ENCODE measurements at regions not wholly inside any gene's neighbourhood (a gene's known extent, or its start where the extent isn't known, plus 50 kb on each side); places are given as distances from the start of the nearest gene placed in this dataset.

DNA sequence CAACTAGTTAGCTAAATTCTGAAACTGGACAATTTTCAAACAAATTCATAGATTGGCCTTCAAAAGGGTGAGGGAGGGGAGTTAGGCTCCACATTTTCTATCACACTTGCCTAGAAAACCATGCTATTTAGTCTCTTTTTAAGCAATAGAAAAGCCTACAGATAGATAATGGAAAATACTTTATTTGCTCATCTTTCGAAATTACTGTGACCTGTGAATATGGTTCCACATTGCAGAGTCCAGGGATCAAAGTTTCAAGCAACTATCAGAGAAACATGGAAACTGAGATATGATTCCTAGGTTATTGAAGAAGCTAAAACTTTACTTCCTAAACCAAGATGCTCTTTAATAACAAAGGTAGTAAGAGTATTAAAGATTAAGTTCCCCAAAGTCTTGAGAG, 176.6 kb upstream of the NECTIN3 start:
- no peaks in the 10 kb centered on the region for H3K36me3 ChIP-seq
- no peaks in the 10 kb centered on the region for H3K9me3 ChIP-seq
- TF ChIP-seq, protein P1, sequence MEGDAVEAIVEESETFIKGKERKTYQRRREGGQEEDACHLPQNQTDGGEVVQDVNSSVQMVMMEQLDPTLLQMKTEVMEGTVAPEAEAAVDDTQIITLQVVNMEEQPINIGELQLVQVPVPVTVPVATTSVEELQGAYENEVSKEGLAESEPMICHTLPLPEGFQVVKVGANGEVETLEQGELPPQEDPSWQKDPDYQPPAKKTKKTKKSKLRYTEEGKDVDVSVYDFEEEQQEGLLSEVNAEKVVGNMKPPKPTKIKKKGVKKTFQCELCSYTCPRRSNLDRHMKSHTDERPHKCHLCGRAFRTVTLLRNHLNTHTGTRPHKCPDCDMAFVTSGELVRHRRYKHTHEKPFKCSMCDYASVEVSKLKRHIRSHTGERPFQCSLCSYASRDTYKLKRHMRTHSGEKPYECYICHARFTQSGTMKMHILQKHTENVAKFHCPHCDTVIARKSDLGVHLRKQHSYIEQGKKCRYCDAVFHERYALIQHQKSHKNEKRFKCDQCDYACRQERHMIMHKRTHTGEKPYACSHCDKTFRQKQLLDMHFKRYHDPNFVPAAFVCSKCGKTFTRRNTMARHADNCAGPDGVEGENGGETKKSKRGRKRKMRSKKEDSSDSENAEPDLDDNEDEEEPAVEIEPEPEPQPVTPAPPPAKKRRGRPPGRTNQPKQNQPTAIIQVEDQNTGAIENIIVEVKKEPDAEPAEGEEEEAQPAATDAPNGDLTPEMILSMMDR (IDR thresholded peaks at IDR 0.05): no peak
- no peak for TF ChIP-seq POLR2A (IDR thresholded peaks at IDR 0.05)
- intact Hi-C loops (cut with DNase I; ENCODE audit: low total_unique reads): no loop called here
- H3K4me1 ChIP-seq: no peaks in the 10 kb centered on the region
- H3K4me3 ChIP-seq: no peak overlapping the region
- no peak overlapping the region for H3K27ac ChIP-seq
- no peak for DNase-seq
- no peaks in the 10 kb centered on the region for H3K27me3 ChIP-seq

GRCh38 chr3:110897046-110897445, 174.6 kb upstream of the NECTIN3 start:
- TF ChIP-seq POLR2A (IDR thresholded peaks at IDR 0.05): no peak
- TF ChIP-seq, protein P1 (IDR thresholded peaks at IDR 0.05): no peak
- Histone ChIP-seq H3K9me3 (no peaks in the 10 kb centered on the region), H3K27me3 (no peaks in the 10 kb centered on the region), H3K4me1 (no peaks in the 10 kb centered on the region), H3K36me3 (no peaks in the 10 kb centered on the region), H3K4me3 (no peak overlapping the region), H3K27ac (no peak overlapping the region)
- DNase-seq: no peak
- intact Hi-C loops (cut with DNase I; ENCODE audit: low total_unique reads): no loop called here

- H3K36me3 ChIP-seq: no peaks in the 10 kb centered on the region
- TF ChIP-seq POLR2A (IDR thresholded peaks at IDR 0.05): no peak
- TF ChIP-seq, protein P1 (IDR thresholded peaks at IDR 0.05): no peak
- H3K4me1 ChIP-seq: no peaks in the 10 kb centered on the region
- H3K27me3 ChIP-seq: no peaks in the 10 kb centered on the region
- no peaks in the 10 kb centered on the region for H3K9me3 ChIP-seq
- no peak overlapping the region for H3K4me3 ChIP-seq
- DNase-seq: no peak
- intact Hi-C loops (cut with DNase I; ENCODE audit: low total_unique reads): no loop called here
- no peak overlapping the region for H3K27ac ChIP-seq
These were observed 171.0 kb upstream of the NECTIN3 start for GRCh38 chr3:110900576-110900975.

- Histone ChIP-seq H3K9me3 (no peaks in the 10 kb centered on the region), H3K36me3 (no peaks in the 10 kb centered on the region), H3K4me1 (no peaks in the 10 kb centered on the region), H3K27ac (no peak overlapping the region), H3K27me3 (no peaks in the 10 kb centered on the region), H3K4me3 (no peak overlapping the region)
- intact Hi-C loops (cut with DNase I; ENCODE audit: low total_unique reads): no loop called here
- DNase-seq: no peak
- TF ChIP-seq, protein P1 (IDR thresholded peaks at IDR 0.05): no peak
- TF ChIP-seq POLR2A (IDR thresholded peaks at IDR 0.05): no peak
These were observed 170.1 kb upstream of the NECTIN3 start for GRCh38 chr3:110901536-110901935.

DNA sequence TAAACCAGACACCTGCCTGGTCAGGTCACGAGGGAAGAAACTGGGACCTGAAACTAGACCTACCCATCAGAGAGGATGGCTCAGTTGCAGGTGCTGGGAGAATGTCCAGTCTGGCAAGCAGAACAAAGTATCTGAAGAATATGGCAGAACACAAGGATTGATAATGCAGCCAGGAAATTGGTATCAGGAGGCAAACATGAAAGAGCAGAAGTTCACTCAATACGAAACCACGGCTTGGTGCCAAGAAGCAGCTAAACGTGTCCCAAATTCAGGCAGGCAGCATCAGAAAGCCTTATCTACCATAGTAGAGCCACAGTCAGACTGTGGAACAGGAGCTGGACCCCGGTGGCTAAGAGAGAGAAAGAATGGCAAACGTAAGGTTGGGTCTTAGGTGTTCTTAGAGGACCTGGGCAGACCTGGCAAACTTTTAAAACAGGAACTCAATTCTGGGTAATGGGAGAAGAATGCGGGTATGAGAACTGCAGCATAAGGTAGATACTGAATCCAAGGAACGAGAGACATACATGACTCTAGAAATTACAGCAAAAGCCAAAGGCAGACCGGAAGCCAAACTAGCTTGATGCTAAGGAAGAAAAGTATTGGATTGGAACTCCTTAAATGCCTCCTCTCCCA, 169.0 kb upstream of the NECTIN3 start:
- Histone ChIP-seq H3K4me3 (no peak overlapping the region), H3K27me3 (peaks cover 0 to 1% of the 10 kb centered on the region in 2 donors), H3K27ac (no peak overlapping the region), H3K36me3 (no peaks in the 10 kb centered on the region), H3K9me3 (no peaks in the 10 kb centered on the region), H3K4me1 (no peaks in the 10 kb centered on the region)
- intact Hi-C loops (cut with DNase I; ENCODE audit: low total_unique reads): no loop called here
- no peak for DNase-seq
- TF ChIP-seq, protein P1 (IDR thresholded peaks at IDR 0.05): no peak
- TF ChIP-seq POLR2A (IDR thresholded peaks at IDR 0.05): no peak

All from uterus (tissue), 3 donors.